Neural cell (in vitro differentiated cells): ENCODE measurements at regions not wholly inside any gene's neighbourhood (a gene's known extent, or its start where the extent isn't known, plus 50 kb on each side); places are given as distances from the start of the nearest gene placed in this dataset.

ENCODE experiments used
- H2AFZ ChIP-seq: fragments of 200-600, 300-800 bp; sonication (generic), shearing (Covaris generic); 2 replicates; pipeline ENCODE4 v1.6.0; 2014; ENCODE audit warnings: low read depth, mild to moderate bottlenecking, antibody characterized with exemption, low read length, moderate library complexity
- H3F3A ChIP-seq: fragments of 200-600 bp; shearing (Covaris generic); 2 replicates; pipeline ENCODE4 v1.6.1; 2016; ENCODE audit warnings: mild to moderate bottlenecking, moderate library complexity, mixed read lengths, antibody characterized with exemption, low read length; ENCODE audit not compliant: insufficient read depth, poor library complexity, severe bottlenecking
- H3K27ac ChIP-seq: fragments of 200-600, 300-800 bp; sonication (generic), shearing (Covaris generic); 2 replicates; pipeline ENCODE4 v1.5.1; 2014; ENCODE audit warnings: mild to moderate bottlenecking, low read length, moderate library complexity
- H3K27me3 ChIP-seq: fragments of 300-800, 200-600 bp; sonication (generic), shearing (Covaris generic); 2 replicates; pipeline ENCODE4 v1.6.0; 2014; ENCODE audit warnings: mild to moderate bottlenecking, low read depth, low read length, moderate library complexity; ENCODE audit not compliant: insufficient read depth
- H3K36me3 ChIP-seq: fragments of 300-800, 200-600 bp; sonication (generic), shearing (Covaris generic); 2 replicates; pipeline ENCODE4 v1.5.1; 2014; ENCODE audit warnings: mild to moderate bottlenecking, antibody characterized with exemption, low read length, moderate library complexity; ENCODE audit not compliant: insufficient read depth
- H3K4me2 ChIP-seq: fragments of 300-800, 200-600 bp; sonication (generic), shearing (Covaris generic); 2 replicates; pipeline ENCODE4 v1.6.0; 2014; ENCODE audit warnings: mild to moderate bottlenecking, low read length
- H3K4me3 ChIP-seq: fragments of 300-800, 200-600 bp; sonication (generic), shearing (Covaris generic); 2 replicates; pipeline ENCODE4 v1.5.1; 2014; ENCODE audit warnings: mild to moderate bottlenecking, low read length, moderate library complexity
- H3K79me2 ChIP-seq: fragments of 200-600 bp; shearing (Covaris generic); replicated peaks from 2 replicates; pipeline ENCODE4 v1.6.0; 2014; ENCODE audit warnings: mild to moderate bottlenecking, low read length, moderate library complexity; ENCODE audit not compliant: insufficient read depth
- H3K9ac ChIP-seq: fragments of 300-800, 200-600 bp; sonication (generic), shearing (Covaris generic); 2 replicates; pipeline ENCODE4 v1.6.1; 2016; ENCODE audit warnings: mild to moderate bottlenecking, low read length, mixed read lengths
- H3K9me2 ChIP-seq: fragments of 200-600 bp; shearing (Covaris generic); 2 replicates; pipeline ENCODE4 v1.6.1; 2016; ENCODE audit warnings: mild to moderate bottlenecking, low read length, mixed read lengths; ENCODE audit not compliant: insufficient read depth
- H3K9me3 ChIP-seq: fragments of 200-600, 300-800 bp; sonication (generic), shearing (Covaris generic); 2 replicates; pipeline ENCODE4 v1.6.1; 2016; ENCODE audit warnings: mild to moderate bottlenecking, mixed run types, low read length, moderate library complexity, mixed read lengths
- H4K20me1 ChIP-seq: fragments of 200-600 bp; shearing (Covaris generic); 2 replicates; pipeline ENCODE4 v1.6.1; 2016; ENCODE audit warnings: mild to moderate bottlenecking, mixed run types; ENCODE audit not compliant: insufficient read depth
- CTCF ChIP-seq: fragments of 450-650 bp; IDR thresholded peaks from 2 replicates; pipeline ENCODE4 v1.5.1; 2014; ENCODE audit warnings: antibody characterized with exemption, mild to moderate bottlenecking, moderate library complexity; ENCODE audit not compliant: poor library complexity, severe bottlenecking
- EP300 ChIP-seq: fragments of 450-650 bp; conservative IDR thresholded peaks from 2 replicates; pipeline ENCODE4 v1.6.1; 2014; ENCODE audit warnings: antibody characterized with exemption, mild to moderate bottlenecking, moderate library complexity; ENCODE audit not compliant: poor library complexity, severe bottlenecking
- EZH2 ChIP-seq: fragments of 200-600, 300-800 bp; shearing (Covaris generic), sonication (generic); IDR thresholded peaks from 2 replicates; pipeline ENCODE4 v1.6.1; 2014; ENCODE audit warnings: antibody characterized with exemption, low read length, borderline replicate concordance, mild to moderate bottlenecking; ENCODE audit not compliant: insufficient read depth, poor library complexity, severe bottlenecking
- MXI1 ChIP-seq: fragments of 450-650 bp; conservative IDR thresholded peaks from 2 replicates; pipeline ENCODE4 v1.6.1; 2014; ENCODE audit warnings: antibody characterized with exemption, mild to moderate bottlenecking; ENCODE audit not compliant: poor library complexity, severe bottlenecking
- POLR2AphosphoS5 ChIP-seq: IDR thresholded peaks from 2 replicates; pipeline ENCODE4 v1.6.1; 2012
- RAD21 ChIP-seq: fragments of 450-650 bp; conservative IDR thresholded peaks from 2 replicates; pipeline ENCODE4 v1.6.1; 2014; ENCODE audit warnings: antibody characterized with exemption, mild to moderate bottlenecking, moderate library complexity
- REST ChIP-seq: IDR thresholded peaks from 2 replicates; pipeline ENCODE4 v1.6.1; 2012; ENCODE audit warnings: borderline replicate concordance
- SMC3 ChIP-seq: fragments of 450-650 bp; conservative IDR thresholded peaks from 2 replicates; pipeline ENCODE4 v1.6.1; 2014; ENCODE audit warnings: antibody characterized with exemption, mild to moderate bottlenecking, moderate library complexity; ENCODE audit not compliant: poor library complexity
- TAF1 ChIP-seq: IDR thresholded peaks from 2 replicates; pipeline ENCODE4 v1.6.1; 2012; ENCODE audit warnings: low read depth

DNA sequence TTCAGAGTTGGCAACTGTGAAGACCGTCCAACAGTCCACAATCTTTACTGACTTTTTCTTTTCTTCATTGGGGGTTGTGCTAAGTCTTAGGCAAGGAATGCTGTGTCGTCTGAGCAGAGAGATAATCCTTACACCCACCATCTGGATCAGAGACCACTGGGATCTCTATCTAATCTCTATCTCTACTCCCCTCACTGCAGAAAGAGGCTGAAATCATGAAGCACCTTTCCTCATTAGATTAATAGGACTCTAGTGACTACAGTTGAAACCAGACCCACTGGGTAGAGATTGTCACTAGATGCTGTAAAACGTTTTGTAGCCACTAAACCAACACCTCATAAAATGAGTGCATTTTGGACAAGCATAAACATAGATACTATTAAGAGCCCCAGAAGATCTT is 387.4 kb upstream of the CELF2 start:
- Histone ChIP-seq H2AFZ (peak overlapping the region; percentile 25), H3F3A (peaks cover 4% of the 10 kb centered on the region), H3K9me2 (no peaks in the 10 kb centered on the region), H3K27me3 (no peaks in the 10 kb centered on the region), H3K4me2 (peak overlapping the region; percentile 45), H3K36me3 (no peaks in the 10 kb centered on the region), H3K9me3 (no peaks in the 10 kb centered on the region), H3K27ac (peak overlapping the region; percentile 85), H4K20me1 (no peaks in the 10 kb centered on the region), H3K4me3 (peak overlapping the region; percentile 18), H3K79me2 (no peaks in the 10 kb centered on the region), H3K9ac (peak overlapping the region; percentile 44)
- TF ChIP-seq REST (no peak), RAD21 (no peak), EZH2 (no peak), SMC3 (no peak), POLR2AphosphoS5 (no peak), CTCF (no peak)

DNA sequence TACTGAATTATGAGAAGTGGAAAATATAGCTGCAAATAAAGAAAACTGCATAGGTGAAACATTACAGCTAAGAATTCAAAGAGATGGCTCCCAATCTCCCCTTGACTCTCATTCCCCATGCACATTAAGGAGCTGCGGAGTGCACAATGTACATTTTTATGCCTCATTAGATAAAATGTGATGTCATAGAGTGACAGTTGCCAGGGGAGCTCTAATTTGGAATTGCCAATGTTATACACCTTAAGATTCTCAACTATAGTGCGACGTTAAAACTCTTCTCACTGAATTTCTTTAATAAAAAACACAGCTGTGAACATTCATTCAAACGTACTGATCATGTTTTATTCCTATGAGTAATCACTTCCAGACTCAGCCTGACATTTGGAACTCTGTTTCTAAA is 386.9 kb upstream of the CELF2 start:
- TF ChIP-seq POLR2AphosphoS5 (no peak), SMC3 (no peak), EP300 (peak; percentile 13)
- H2AFZ ChIP-seq, result no peak overlapping the region
- no peaks in the 10 kb centered on the region for H3K27me3 ChIP-seq
- no peaks in the 10 kb centered on the region for H3K9me3 ChIP-seq
- no peaks in the 10 kb centered on the region for H3K9me2 ChIP-seq
- no peaks in the 10 kb centered on the region for H3K79me2 ChIP-seq
- H4K20me1 ChIP-seq, result no peaks in the 10 kb centered on the region
- H3K27ac ChIP-seq, result peak overlapping the region; percentile 85
- peak overlapping the region; percentile 45 for H3K4me2 ChIP-seq
- no peaks in the 10 kb centered on the region for H3K36me3 ChIP-seq
- H3K4me3 ChIP-seq, result peak overlapping the region; percentile 18
- H3F3A ChIP-seq, result peaks cover 4% of the 10 kb centered on the region
- H3K9ac ChIP-seq, result peak overlapping the region; percentile 44

- Histone ChIP-seq H3K9me2 (no peaks in the 10 kb centered on the region), H3K27ac (no peak overlapping the region), H3K79me2 (no peaks in the 10 kb centered on the region), H3K36me3 (no peaks in the 10 kb centered on the region), H3K9me3 (no peaks in the 10 kb centered on the region), H3K4me2 (no peak overlapping the region), H2AFZ (no peak overlapping the region), H3K4me3 (no peak overlapping the region), H4K20me1 (no peaks in the 10 kb centered on the region), H3F3A (no peaks in the 10 kb centered on the region), H3K27me3 (no peaks in the 10 kb centered on the region), H3K9ac (no peak overlapping the region)
- TF ChIP-seq EP300 (no peak), SMC3 (no peak), POLR2AphosphoS5 (no peak), MXI1 (no peak), EZH2 (no peak), REST (no peak), TAF1 (no peak), CTCF (no peak), RAD21 (no peak)
Observed at GRCh38 chr10:10642189-10642588, 375.5 kb upstream of the CELF2 start.
